Trophoblast cell (in vitro differentiated cells and primary cell): ENCODE measurements at regions not wholly inside any gene's neighbourhood (a gene's known extent, or its start where the extent isn't known, plus 50 kb on each side); places are given as distances from the start of the nearest gene placed in this dataset.

ENCODE experiments used
- DNase-seq, 2 donors: peaks; one replicate each; pipeline ENCODE4 v3.0.0-alpha.2; 2016
- H2AFZ ChIP-seq: 2 replicates; pipeline ENCODE4 v1.6.1; 2013; ENCODE audit warnings: low read length, moderate library complexity, mild to moderate bottlenecking; ENCODE audit not compliant: insufficient read depth, poor library complexity
- H2AK5ac ChIP-seq: 2 replicates; pipeline ENCODE4 v1.6.1; 2013; ENCODE audit warnings: mild to moderate bottlenecking, low read length
- H2BK120ac ChIP-seq: 2 replicates; pipeline ENCODE4 v1.6.1; 2013; ENCODE audit warnings: low read length, mild to moderate bottlenecking, moderate library complexity; ENCODE audit not compliant: insufficient read depth, poor library complexity
- H2BK12ac ChIP-seq: 2 replicates; pipeline ENCODE4 v1.6.1; 2013; ENCODE audit warnings: mild to moderate bottlenecking, low read length, moderate library complexity
- H2BK5ac ChIP-seq: 2 replicates; pipeline ENCODE4 v1.6.1; 2013; ENCODE audit warnings: low read length, low read depth, moderate library complexity, mild to moderate bottlenecking; ENCODE audit not compliant: poor library complexity
- H3K14ac ChIP-seq: 2 replicates; pipeline ENCODE4 v1.6.1; 2013; ENCODE audit warnings: mild to moderate bottlenecking, low read length
- H3K18ac ChIP-seq: 2 replicates; pipeline ENCODE4 v1.6.1; 2013; ENCODE audit warnings: mild to moderate bottlenecking, low read length
- H3K23ac ChIP-seq: 2 replicates; pipeline ENCODE4 v1.6.1; 2013; ENCODE audit warnings: low read length
- H3K27ac ChIP-seq: 2 replicates; pipeline ENCODE4 v1.5.1; 2013; ENCODE audit warnings: low read depth, mild to moderate bottlenecking, inconsistent platforms, low read length, moderate library complexity
- H3K27me3 ChIP-seq: 2 replicates; pipeline ENCODE4 v1.6.1; 2013; ENCODE audit warnings: inconsistent platforms, mild to moderate bottlenecking, low read length, moderate library complexity; ENCODE audit not compliant: insufficient read depth
- H3K36me3 ChIP-seq, 2 experiments: 1 replicate in 1 of 2; 2 replicates in 1 of 2; pipeline ENCODE4 v1.6.1; 2013; ENCODE audit warnings: low read length in 2 of 2, mild to moderate bottlenecking in 2 of 2, moderate library complexity in 1 of 2; ENCODE audit not compliant: insufficient read depth in 2 of 2, control insufficient read depth in 1 of 2
- H3K4ac ChIP-seq: 2 replicates; pipeline ENCODE4 v1.6.1; 2013; ENCODE audit warnings: low read depth, mild to moderate bottlenecking, low read length, moderate library complexity
- H3K4me1 ChIP-seq, 2 experiments: 1 replicate in 1 of 2; 2 replicates in 1 of 2; pipeline ENCODE4 v1.6.1; 2013; ENCODE audit warnings: low read length in 2 of 2, mild to moderate bottlenecking in 2 of 2, moderate library complexity in 1 of 2; ENCODE audit not compliant: insufficient read depth in 2 of 2, control insufficient read depth in 1 of 2
- H3K4me2 ChIP-seq: 2 replicates; pipeline ENCODE4 v1.6.1; 2013; ENCODE audit warnings: inconsistent platforms, mild to moderate bottlenecking, low read length, moderate library complexity
- H3K4me3 ChIP-seq: 2 replicates; pipeline ENCODE4 v1.5.1; 2013; ENCODE audit warnings: mild to moderate bottlenecking, low read depth, low read length, inconsistent platforms
- H3K79me1 ChIP-seq: one replicate; pipeline ENCODE4 v1.6.1; 2013; ENCODE audit warnings: low read length
- H3K79me2 ChIP-seq: 2 replicates; pipeline ENCODE4 v1.6.1; 2013; ENCODE audit warnings: low read length, mild to moderate bottlenecking; ENCODE audit not compliant: control insufficient read depth, insufficient read depth, poor library complexity
- H3K9ac ChIP-seq: 2 replicates; pipeline ENCODE4 v1.6.1; 2013; ENCODE audit warnings: mild to moderate bottlenecking, low read length
- H3K9me3 ChIP-seq: 2 replicates; pipeline ENCODE4 v1.6.1; 2013; ENCODE audit warnings: low read depth, mild to moderate bottlenecking, control low read depth, inconsistent platforms, low read length; ENCODE audit not compliant: insufficient read depth
- H4K12ac ChIP-seq: 2 replicates; pipeline ENCODE4 v1.6.1; 2013; ENCODE audit warnings: low read depth, mild to moderate bottlenecking, low read length, moderate library complexity
- H4K8ac ChIP-seq: 2 replicates; pipeline ENCODE4 v1.6.1; 2013; ENCODE audit warnings: low read depth, mild to moderate bottlenecking, low read length, moderate library complexity
- H4K91ac ChIP-seq: one replicate; pipeline ENCODE4 v1.6.1; 2013; ENCODE audit warnings: low read depth, mild to moderate bottlenecking, low read length, moderate library complexity
- WGBS: extraction: QIAGEN DNeasy Blood & Tissue Kit; methylation state at CpG from one replicate; pipeline ENCODE4 v1.1.7; 2013; ENCODE audit warnings: missing lambda C conversion rate; ENCODE audit not compliant: insufficient read length, insufficient coverage; ENCODE audit errors: extremely low coverage; 5-methylcytosine and 5-hydroxymethylcytosine counted together

- no peaks in the 10 kb centered on the region for H3K27me3 ChIP-seq
- H3K18ac ChIP-seq = no peak overlapping the region
- no peak overlapping the region for H2AFZ ChIP-seq
- H3K79me1 ChIP-seq = no peaks in the 10 kb centered on the region
- H2AK5ac ChIP-seq = no peak overlapping the region
- DNase-seq = no peak
- no CpG with 5 or more reads among the region's 6 CpGs for WGBS
- no peak overlapping the region for H2BK5ac ChIP-seq
- no peak overlapping the region for H3K9ac ChIP-seq
- no peaks in the 10 kb centered on the region for H3K4me1 ChIP-seq
- no peak overlapping the region for H3K14ac ChIP-seq
- H3K4ac ChIP-seq = no peak overlapping the region
- H3K4me2 ChIP-seq = no peak overlapping the region
- H3K4me3 ChIP-seq = no peak overlapping the region
- H4K91ac ChIP-seq = no peak overlapping the region
- no peak overlapping the region for H3K27ac ChIP-seq
- peaks cover 7% of the 10 kb centered on the region for H3K9me3 ChIP-seq
- no peaks in the 10 kb centered on the region for H3K79me2 ChIP-seq
- no peak overlapping the region for H4K8ac ChIP-seq
- no peak overlapping the region for H4K12ac ChIP-seq
- H2BK12ac ChIP-seq = no peak overlapping the region
- H3K23ac ChIP-seq = no peak overlapping the region
- no peak overlapping the region for H2BK120ac ChIP-seq
- no peaks in the 10 kb centered on the region for H3K36me3 ChIP-seq
These were observed 471.4 kb downstream of the DCDC2C start for GRCh38 chr2:4174796-4175195.

GRCh38 chr2:4175343-4175742 is 472.0 kb downstream of the DCDC2C start:
- no CpG with 5 or more reads among the region's 3 CpGs for whole genome bisulfite sequencing
- H3K4me1 ChIP-seq = no peaks in the 10 kb centered on the region
- H3K9me3 ChIP-seq = peaks cover 7% of the 10 kb centered on the region
- H3K79me1 ChIP-seq = no peaks in the 10 kb centered on the region
- H3K4me3 ChIP-seq = no peak overlapping the region
- H2AK5ac ChIP-seq = no peak overlapping the region
- H4K91ac ChIP-seq = no peak overlapping the region
- no peaks in the 10 kb centered on the region for H3K36me3 ChIP-seq
- no peak overlapping the region for H2BK120ac ChIP-seq
- H3K27me3 ChIP-seq = no peaks in the 10 kb centered on the region
- H2AFZ ChIP-seq = no peak overlapping the region
- no peak overlapping the region for H3K9ac ChIP-seq
- H4K8ac ChIP-seq = no peak overlapping the region
- H3K14ac ChIP-seq = no peak overlapping the region
- no peak overlapping the region for H4K12ac ChIP-seq
- no peak overlapping the region for H3K4ac ChIP-seq
- no peaks in the 10 kb centered on the region for H3K79me2 ChIP-seq
- no peak overlapping the region for H2BK12ac ChIP-seq
- no peak overlapping the region for H3K18ac ChIP-seq
- H3K27ac ChIP-seq = no peak overlapping the region
- H3K4me2 ChIP-seq = no peak overlapping the region
- no peak overlapping the region for H3K23ac ChIP-seq
- no peak for DNase-seq
- no peak overlapping the region for H2BK5ac ChIP-seq

- Histone ChIP-seq H4K12ac (no peak overlapping the region), H3K4ac (no peak overlapping the region), H2AFZ (no peak overlapping the region), H2BK12ac (no peak overlapping the region), H3K79me2 (no peaks in the 10 kb centered on the region), H4K8ac (no peak overlapping the region), H3K4me1 (no peaks in the 10 kb centered on the region), H3K36me3 (no peaks in the 10 kb centered on the region), H2BK120ac (no peak overlapping the region), H3K4me2 (no peak overlapping the region), H3K9ac (no peak overlapping the region), H3K18ac (no peak overlapping the region), H2AK5ac (no peak overlapping the region), H3K14ac (no peak overlapping the region), H2BK5ac (no peak overlapping the region), H3K23ac (no peak overlapping the region), H3K27ac (no peak overlapping the region), H4K91ac (no peak overlapping the region), H3K9me3 (peaks cover 1% of the 10 kb centered on the region), H3K79me1 (no peaks in the 10 kb centered on the region), H3K4me3 (no peak overlapping the region), H3K27me3 (no peaks in the 10 kb centered on the region)
- no CpG with 5 or more reads among the region's 2 CpGs for WGBS
- no peak for DNase-seq
These were observed 477.3 kb downstream of the DCDC2C start for GRCh38 chr2:4180631-4181030.

DNA sequence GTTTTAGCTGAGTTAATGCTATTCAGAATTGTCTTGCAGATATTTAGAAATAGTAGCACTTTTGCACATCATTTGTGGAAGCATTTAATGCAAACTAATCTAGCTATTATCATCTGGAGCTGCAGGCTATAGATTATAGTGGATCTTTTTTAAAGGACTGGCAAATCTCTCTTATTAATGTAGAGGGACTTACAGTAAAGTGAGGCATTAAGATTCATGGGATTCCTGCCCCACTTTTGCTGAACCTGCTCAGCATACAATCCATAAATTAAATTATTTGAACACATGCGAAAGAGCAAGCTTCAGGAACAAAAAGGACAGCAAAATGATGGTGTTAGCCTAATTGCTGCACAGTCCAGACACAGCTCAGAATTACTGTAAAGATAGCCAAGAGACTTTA is 477.7 kb downstream of the DCDC2C start:
- Histone ChIP-seq H2AK5ac (no peak overlapping the region), H3K27ac (no peak overlapping the region), H3K14ac (no peak overlapping the region), H2BK5ac (no peak overlapping the region), H4K8ac (no peak overlapping the region), H3K23ac (no peak overlapping the region), H3K9ac (no peak overlapping the region), H3K4me3 (no peak overlapping the region), H4K91ac (no peak overlapping the region), H3K79me2 (no peaks in the 10 kb centered on the region), H2AFZ (no peak overlapping the region), H2BK12ac (no peak overlapping the region), H4K12ac (no peak overlapping the region), H3K4ac (no peak overlapping the region), H3K18ac (no peak overlapping the region), H2BK120ac (no peak overlapping the region), H3K9me3 (peaks cover 1% of the 10 kb centered on the region), H3K36me3 (no peaks in the 10 kb centered on the region), H3K79me1 (no peaks in the 10 kb centered on the region), H3K27me3 (no peaks in the 10 kb centered on the region), H3K4me1 (no peaks in the 10 kb centered on the region), H3K4me2 (no peak overlapping the region)
- WGBS = no CpG with 5 or more reads among the region's 1 CpG
- no peak for DNase-seq
